Mesothelial cell of epicardium (in vitro differentiated cells): ENCODE measurements at regions not wholly inside any gene's neighbourhood (a gene's known extent, or its start where the extent isn't known, plus 50 kb on each side); places are given as distances from the start of the nearest gene placed in this dataset.

Source experiments
- DNase-seq, 2 experiments: peaks; one replicate each; pipeline ENCODE4 v3.0.0; 2021; ENCODE audit warnings: low spot score in 2 of 2; ENCODE audit not compliant: unreplicated experiment in 2 of 2
- H3K27ac Mint-ChIP-seq: 2 replicates; pipeline ENCODE4 v1.8.0; 2021; ENCODE audit warnings: mixed read lengths
- H3K27me3 Mint-ChIP-seq: 2 replicates; pipeline ENCODE4 v1.8.0; 2021; ENCODE audit warnings: low read depth, mixed read lengths
- H3K36me3 Mint-ChIP-seq: 2 replicates; pipeline ENCODE4 v1.8.0; 2021; ENCODE audit warnings: mixed read lengths
- H3K4me1 Mint-ChIP-seq: 2 replicates; pipeline ENCODE4 v1.8.0; 2021; ENCODE audit warnings: mixed read lengths
- H3K4me3 Mint-ChIP-seq: 2 replicates; pipeline ENCODE4 v1.8.0; 2021; ENCODE audit warnings: mild to moderate bottlenecking, moderate library complexity, mixed read lengths
- H3K9me3 Mint-ChIP-seq: 2 replicates; pipeline ENCODE4 v1.8.0; 2021; ENCODE audit warnings: mixed read lengths
- TF ChIP-seq, protein P1 (sequence below): fragments of 200-600 bp; sonication (generic); IDR thresholded peaks from one replicate; pipeline ENCODE4 v1.5.0; 2021; ENCODE audit warnings: antibody characterized with exemption; ENCODE audit not compliant: unreplicated experiment

DNA sequence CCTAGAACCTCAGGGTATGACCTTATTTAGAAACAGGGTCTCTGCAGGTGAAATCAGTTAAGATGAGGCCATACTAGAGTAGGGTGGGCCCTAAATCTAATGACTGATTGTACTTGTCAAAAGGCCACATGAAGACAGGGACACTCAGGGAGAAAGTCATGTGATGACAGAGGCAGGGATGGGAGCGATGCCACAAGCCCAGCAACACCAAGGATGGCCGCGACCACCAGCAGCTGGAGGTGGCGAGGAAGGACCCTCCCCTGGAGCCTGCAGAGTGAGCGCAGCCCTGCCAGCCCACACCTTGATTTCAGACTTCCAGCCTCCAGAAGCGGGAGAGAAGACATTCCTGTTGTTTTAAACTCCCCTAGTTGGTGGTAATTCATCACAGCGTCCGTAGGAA lies 199.9 kb downstream of the PHETA1 start:
- Mint-ChIP-seq H3K27me3 (peaks cover 42% of the 10 kb centered on the region), H3K4me3 (no peak overlapping the region), H3K4me1 (peaks cover 26% of the 10 kb centered on the region), H3K9me3 (no peaks in the 10 kb centered on the region), H3K36me3 (no peaks in the 10 kb centered on the region), H3K27ac (no peak overlapping the region)
- TF ChIP-seq, protein P1, sequence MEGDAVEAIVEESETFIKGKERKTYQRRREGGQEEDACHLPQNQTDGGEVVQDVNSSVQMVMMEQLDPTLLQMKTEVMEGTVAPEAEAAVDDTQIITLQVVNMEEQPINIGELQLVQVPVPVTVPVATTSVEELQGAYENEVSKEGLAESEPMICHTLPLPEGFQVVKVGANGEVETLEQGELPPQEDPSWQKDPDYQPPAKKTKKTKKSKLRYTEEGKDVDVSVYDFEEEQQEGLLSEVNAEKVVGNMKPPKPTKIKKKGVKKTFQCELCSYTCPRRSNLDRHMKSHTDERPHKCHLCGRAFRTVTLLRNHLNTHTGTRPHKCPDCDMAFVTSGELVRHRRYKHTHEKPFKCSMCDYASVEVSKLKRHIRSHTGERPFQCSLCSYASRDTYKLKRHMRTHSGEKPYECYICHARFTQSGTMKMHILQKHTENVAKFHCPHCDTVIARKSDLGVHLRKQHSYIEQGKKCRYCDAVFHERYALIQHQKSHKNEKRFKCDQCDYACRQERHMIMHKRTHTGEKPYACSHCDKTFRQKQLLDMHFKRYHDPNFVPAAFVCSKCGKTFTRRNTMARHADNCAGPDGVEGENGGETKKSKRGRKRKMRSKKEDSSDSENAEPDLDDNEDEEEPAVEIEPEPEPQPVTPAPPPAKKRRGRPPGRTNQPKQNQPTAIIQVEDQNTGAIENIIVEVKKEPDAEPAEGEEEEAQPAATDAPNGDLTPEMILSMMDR: no peak
- no peak for DNase-seq

DNA sequence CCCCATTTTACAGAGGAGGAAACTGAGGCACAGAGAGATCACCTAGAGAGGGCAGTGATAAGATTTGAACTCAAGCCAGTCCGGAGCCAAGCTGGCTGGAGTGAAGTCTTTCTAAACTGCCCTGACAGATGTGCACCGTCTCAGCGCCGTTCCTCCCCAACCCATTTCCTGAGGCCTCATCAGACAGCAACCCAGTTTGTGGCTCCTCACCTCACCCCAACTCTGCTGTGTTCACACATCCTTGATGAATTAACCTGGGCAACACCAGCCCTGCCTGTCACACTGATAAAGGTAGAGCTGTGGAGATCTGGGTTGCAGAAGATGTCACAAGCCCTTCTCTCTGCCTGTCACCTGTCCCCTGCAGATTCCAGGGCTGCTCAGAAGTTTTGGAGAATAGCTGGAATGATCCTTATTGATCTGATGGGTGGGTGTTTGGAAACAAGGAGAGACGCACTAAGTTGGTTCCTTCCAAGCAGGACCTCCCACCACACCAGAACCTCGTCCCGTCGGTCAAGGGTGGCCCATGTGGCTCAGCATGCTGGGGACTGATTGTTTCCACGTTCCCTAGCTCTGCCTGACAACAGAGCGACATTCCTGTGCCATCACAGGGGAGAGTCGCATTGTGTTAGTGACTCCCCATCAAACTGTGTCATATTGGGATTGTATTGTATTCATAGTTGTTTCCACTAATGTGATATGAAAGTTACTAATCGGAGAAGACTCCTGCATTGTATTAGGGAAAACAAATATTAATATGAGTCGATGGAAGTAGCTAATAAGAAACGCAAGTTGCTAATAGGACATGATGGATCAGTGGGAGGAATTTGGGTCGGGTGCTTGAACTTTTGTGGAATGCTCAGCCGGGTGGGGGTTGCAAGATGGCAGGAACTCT lies 200.6 kb downstream of the PHETA1 start:
- peaks cover 40% of the 10 kb centered on the region for H3K27me3 Mint-ChIP-seq
- peaks cover 23% of the 10 kb centered on the region for H3K4me1 Mint-ChIP-seq
- no peak overlapping the region for H3K27ac Mint-ChIP-seq
- no peaks in the 10 kb centered on the region for H3K9me3 Mint-ChIP-seq
- no peak overlapping the region for H3K4me3 Mint-ChIP-seq
- DNase-seq: no peak
- H3K36me3 Mint-ChIP-seq: no peaks in the 10 kb centered on the region
- TF ChIP-seq, protein P1: no peak

DNA sequence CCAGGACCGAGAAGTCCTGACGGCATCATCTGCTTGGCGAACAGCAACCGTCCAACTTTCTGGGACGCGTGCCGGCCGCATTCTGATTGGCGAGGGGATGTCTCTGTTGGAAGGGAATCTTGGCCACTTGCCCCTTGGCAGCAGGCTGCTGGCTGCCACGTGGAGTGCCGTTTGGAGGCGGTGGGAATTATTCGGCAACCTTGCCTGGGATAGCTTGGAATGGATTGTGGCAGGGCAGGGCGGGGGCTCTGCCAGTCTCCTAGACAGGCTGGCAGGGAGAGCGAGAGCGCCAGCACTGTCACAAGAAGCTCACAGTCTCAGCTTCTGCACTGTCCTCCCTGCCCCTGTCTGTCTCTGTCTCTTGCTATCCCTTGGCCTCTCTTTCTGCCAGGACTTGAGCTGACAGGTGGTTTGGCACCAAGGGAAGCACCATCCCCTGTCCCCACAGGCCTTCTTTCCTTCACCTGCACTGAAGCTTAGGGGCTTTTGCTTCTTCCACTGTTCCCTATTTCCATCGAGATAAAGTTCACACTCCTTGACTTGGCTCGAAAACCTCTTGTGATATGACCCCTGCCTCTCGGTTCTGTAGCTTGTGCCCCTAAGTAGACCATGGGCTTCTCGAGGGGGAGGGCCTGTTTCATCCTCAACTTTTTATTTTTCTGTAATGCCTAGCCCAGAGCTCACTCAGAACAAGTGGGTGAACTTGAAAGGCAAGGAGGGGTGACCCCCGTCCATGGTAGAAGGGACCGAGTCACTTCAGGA lies 201.9 kb downstream of the PHETA1 start:
- TF ChIP-seq, protein P1: no peak
- no peak for DNase-seq
- H3K36me3 Mint-ChIP-seq: no peaks in the 10 kb centered on the region
- H3K4me3 Mint-ChIP-seq: no peak overlapping the region
- peaks cover 30% of the 10 kb centered on the region for H3K27me3 Mint-ChIP-seq
- no peaks in the 10 kb centered on the region for H3K9me3 Mint-ChIP-seq
- H3K27ac Mint-ChIP-seq: no peak overlapping the region
- peaks cover 14% of the 10 kb centered on the region for H3K4me1 Mint-ChIP-seq

DNA sequence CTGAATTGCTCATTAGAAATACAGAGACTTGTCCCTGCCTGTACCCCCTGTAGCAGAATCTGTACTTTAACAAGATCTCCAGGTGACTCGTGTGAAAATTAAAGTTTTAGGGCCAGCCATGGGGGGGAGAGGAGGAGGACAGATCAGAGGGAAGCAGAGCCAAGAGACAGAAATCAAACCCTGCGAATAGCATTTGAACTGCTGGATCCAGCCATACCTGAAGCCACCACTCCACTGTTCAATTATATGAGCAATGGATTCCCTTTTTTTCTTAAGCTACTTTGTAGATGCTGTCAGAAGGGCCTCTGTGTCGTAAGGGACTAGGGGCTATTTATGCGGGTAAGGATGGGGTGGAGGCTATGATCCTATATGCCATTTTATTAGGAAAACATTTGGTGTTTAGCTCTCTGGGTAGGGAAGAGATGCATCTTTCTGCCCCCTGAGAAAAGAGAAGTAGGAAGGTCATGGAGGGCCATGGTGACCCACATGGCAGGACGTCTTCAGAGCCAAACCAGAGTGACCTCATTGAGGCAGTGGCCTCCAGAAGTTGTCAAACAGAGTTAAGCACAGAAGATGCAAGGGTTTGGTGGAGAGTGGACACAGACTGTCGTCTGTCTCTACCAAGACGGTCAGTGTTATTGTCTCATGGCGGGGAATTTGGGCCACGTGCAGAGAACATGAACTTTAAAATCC lies 203.9 kb downstream of the PHETA1 start:
- Mint-ChIP-seq H3K4me3 (no peak overlapping the region), H3K9me3 (no peaks in the 10 kb centered on the region), H3K27me3 (peaks cover 23% of the 10 kb centered on the region), H3K27ac (no peak overlapping the region), H3K36me3 (no peaks in the 10 kb centered on the region), H3K4me1 (peaks cover 22% of the 10 kb centered on the region)
- TF ChIP-seq, protein P1: no peak
- no peak for DNase-seq

- H3K27me3 Mint-ChIP-seq: peaks cover 21% of the 10 kb centered on the region
Observed at GRCh38 chr12:111163422-111163821, 205.5 kb downstream of the PHETA1 start.

More at GRCh38 chr12:111163422-111163821, 205.5 kb downstream of the PHETA1 start:
- H3K27ac Mint-ChIP-seq: no peak overlapping the region
- TF ChIP-seq, protein P1: no peak
- H3K4me1 Mint-ChIP-seq: peaks cover 12% of the 10 kb centered on the region
- DNase-seq: no peak
- H3K36me3 Mint-ChIP-seq: no peaks in the 10 kb centered on the region
- no peaks in the 10 kb centered on the region for H3K9me3 Mint-ChIP-seq
- no peak overlapping the region for H3K4me3 Mint-ChIP-seq
